ENCODE measurements at regions not wholly inside any gene's neighbourhood (a gene's known extent, or its start where the extent isn't known, plus 50 kb on each side); places are given as distances from the start of the nearest gene placed in this dataset.

DNA sequence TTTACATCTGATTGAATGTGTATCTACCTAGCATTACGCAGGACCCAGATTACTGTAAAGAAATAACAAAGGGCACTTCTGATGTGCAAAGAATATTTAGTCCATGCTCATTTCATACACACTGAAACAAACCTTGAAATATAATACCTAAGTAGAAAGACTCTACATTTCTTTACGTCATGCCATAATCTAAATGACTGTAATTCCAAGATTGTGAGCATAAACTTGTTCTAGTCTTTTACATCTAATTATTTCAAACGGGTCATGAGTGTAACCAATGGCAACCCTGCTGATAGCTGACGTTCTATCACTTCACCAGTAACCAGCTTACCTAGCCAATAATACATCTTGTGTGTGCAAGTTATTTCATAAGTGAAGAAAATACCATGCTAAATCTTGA, 433.8 kb downstream of the PRKD1 start:
- TF ChIP-seq, protein P1, sequence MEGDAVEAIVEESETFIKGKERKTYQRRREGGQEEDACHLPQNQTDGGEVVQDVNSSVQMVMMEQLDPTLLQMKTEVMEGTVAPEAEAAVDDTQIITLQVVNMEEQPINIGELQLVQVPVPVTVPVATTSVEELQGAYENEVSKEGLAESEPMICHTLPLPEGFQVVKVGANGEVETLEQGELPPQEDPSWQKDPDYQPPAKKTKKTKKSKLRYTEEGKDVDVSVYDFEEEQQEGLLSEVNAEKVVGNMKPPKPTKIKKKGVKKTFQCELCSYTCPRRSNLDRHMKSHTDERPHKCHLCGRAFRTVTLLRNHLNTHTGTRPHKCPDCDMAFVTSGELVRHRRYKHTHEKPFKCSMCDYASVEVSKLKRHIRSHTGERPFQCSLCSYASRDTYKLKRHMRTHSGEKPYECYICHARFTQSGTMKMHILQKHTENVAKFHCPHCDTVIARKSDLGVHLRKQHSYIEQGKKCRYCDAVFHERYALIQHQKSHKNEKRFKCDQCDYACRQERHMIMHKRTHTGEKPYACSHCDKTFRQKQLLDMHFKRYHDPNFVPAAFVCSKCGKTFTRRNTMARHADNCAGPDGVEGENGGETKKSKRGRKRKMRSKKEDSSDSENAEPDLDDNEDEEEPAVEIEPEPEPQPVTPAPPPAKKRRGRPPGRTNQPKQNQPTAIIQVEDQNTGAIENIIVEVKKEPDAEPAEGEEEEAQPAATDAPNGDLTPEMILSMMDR (IDR thresholded peaks at IDR 0.05) = no peak
- no peak for TF ChIP-seq POLR2A (IDR thresholded peaks at IDR 0.05)
